OCI-LY7 (cell line): ENCODE measurements at regions not wholly inside any gene's neighbourhood (a gene's known extent, or its start where the extent isn't known, plus 50 kb on each side); places are given as distances from the start of the nearest gene placed in this dataset.

Experiments used
- BruUV-seq: library from RNA; stranded (reverse); fragments of 400-500 nt; replicated peaks from 2 replicates; lab custom pipeline; 2021; lab: Mats Ljungman, UMichigan
- CTCF ChIA-PET: fragments of 300-600 bp; sonication (Branson Sonifier 250); formaldehyde crosslinking; loops from one replicate; lab custom pipeline; 2022; ENCODE audit warnings: antibody characterized with exemption; ENCODE audit not compliant: unreplicated experiment; lab: Charles Lee
- POLR2A ChIA-PET: fragments of 300-600 bp; sonication (Branson Sonifier 250); formaldehyde crosslinking; loops from one replicate; lab custom pipeline; 2022; ENCODE audit warnings: antibody characterized with exemption; lab: Charles Lee
- DNase-seq: peaks from one replicate; pipeline ENCODE4 v3.0.0-alpha.2; 2015; ENCODE audit warnings: low spot score
- H2AFZ ChIP-seq: fragments of 200-600 bp; sonication (generic), shearing (Covaris generic); 2 replicates; pipeline ENCODE4 v1.6.1; 2014; ENCODE audit warnings: mild to moderate bottlenecking, antibody characterized with exemption, low read length, moderate library complexity
- H3K27ac ChIP-seq: fragments of 200-600 bp; sonication (generic); 2 replicates; pipeline ENCODE4 v1.5.1; 2014; ENCODE audit warnings: mixed run types, low read depth, mild to moderate bottlenecking, moderate library complexity, low read length, inconsistent platforms; ENCODE audit not compliant: poor library complexity, severe bottlenecking
- H3K36me3 ChIP-seq: fragments of 200-600 bp; sonication (generic); 2 replicates; pipeline ENCODE4 v1.6.1; 2014; ENCODE audit warnings: mild to moderate bottlenecking, antibody characterized with exemption, low read length, moderate library complexity, mixed read lengths; ENCODE audit not compliant: insufficient read depth
- H3K4me1 ChIP-seq: fragments of 200-600 bp; sonication (generic); 2 replicates; pipeline ENCODE4 v1.5.1; 2014; ENCODE audit warnings: mild to moderate bottlenecking, low read length; ENCODE audit not compliant: insufficient read depth, poor library complexity, severe bottlenecking
- H3K4me2 ChIP-seq: fragments of 200-600 bp; sonication (generic); 2 replicates; pipeline ENCODE4 v1.6.1; 2014; ENCODE audit warnings: mild to moderate bottlenecking, low read length
- H3K4me3 ChIP-seq: fragments of 200-600 bp; sonication (generic); 2 replicates; pipeline ENCODE4 v1.5.1; 2014; ENCODE audit warnings: mild to moderate bottlenecking, low read depth, low read length; ENCODE audit not compliant: poor library complexity, severe bottlenecking
- H3K79me2 ChIP-seq: fragments of 200-600 bp; sonication (generic); 2 replicates; pipeline ENCODE4 v1.6.1; 2016; ENCODE audit warnings: low read depth, mild to moderate bottlenecking, low read length, moderate library complexity, mixed read lengths; ENCODE audit not compliant: insufficient read depth
- H3K9me2 ChIP-seq: fragments of 200-600 bp; sonication (generic); 2 replicates; pipeline ENCODE4 v1.6.1; 2016; ENCODE audit warnings: mild to moderate bottlenecking, low read length, mixed read lengths; ENCODE audit not compliant: insufficient read depth
- H3K9me3 ChIP-seq: fragments of 200-600 bp; sonication (generic); 2 replicates; pipeline ENCODE4 v1.6.1; 2014; ENCODE audit warnings: mild to moderate bottlenecking, mixed run types, low read length, mixed read lengths
- H4K20me1 ChIP-seq: fragments of 200-600 bp; sonication (generic); 2 replicates; pipeline ENCODE4 v1.6.1; 2014; ENCODE audit warnings: mild to moderate bottlenecking, antibody characterized with exemption, low read length, moderate library complexity, mixed read lengths; ENCODE audit not compliant: insufficient read depth
- EZH2phosphoT487 ChIP-seq: fragments of 200-600 bp; sonication (generic); IDR thresholded peaks from 2 replicates; pipeline ENCODE4 v1.6.1; 2018; ENCODE audit warnings: low read depth, borderline replicate concordance, mild to moderate bottlenecking, mixed run types, antibody characterized with exemption, low read length, moderate library complexity, mixed read lengths
- intact Hi-C: fragments of 100-400 bp; cut with micrococcal nuclease; formaldehyde crosslinking; loops from one replicate; pipeline ENCODE4 v1.10.0; 2022; ENCODE audit not compliant: unreplicated experiment
- TF ChIP-seq, protein P1 (sequence below): fragments of 200-600 bp; sonication (generic); conservative IDR thresholded peaks from 2 replicates; pipeline ENCODE4 v1.5.1; 2014; ENCODE audit warnings: mild to moderate bottlenecking, antibody characterized with exemption, low read length, moderate library complexity, mixed read lengths

DNA sequence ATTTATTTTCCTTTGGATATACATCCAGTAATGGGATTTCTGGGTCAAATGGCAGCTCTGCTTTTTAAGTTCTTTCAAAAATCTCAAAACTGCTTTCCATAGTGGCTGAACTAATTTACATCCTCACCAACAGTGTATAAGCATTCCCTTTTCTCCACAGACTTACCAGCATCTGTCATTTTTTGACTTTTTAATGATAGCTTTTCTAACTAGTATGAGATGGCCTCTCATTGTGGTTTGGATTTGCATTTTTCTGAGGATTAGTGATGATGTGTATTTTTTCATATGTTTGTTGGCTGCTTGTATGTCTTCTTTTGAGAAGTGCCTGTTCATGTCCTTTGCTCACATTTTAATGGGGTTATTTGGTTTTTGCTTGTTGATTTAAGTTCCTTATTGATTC is 90.0 kb upstream of the HMHB1 start:
- no peaks in the 10 kb centered on the region for H3K36me3 ChIP-seq
- DNase-seq = no peak
- no peak overlapping the region for H3K4me2 ChIP-seq
- peaks cover 3% of the 10 kb centered on the region; the same call in 1 of the 2 replicates for H3K9me2 ChIP-seq
- TF ChIP-seq, protein P1, sequence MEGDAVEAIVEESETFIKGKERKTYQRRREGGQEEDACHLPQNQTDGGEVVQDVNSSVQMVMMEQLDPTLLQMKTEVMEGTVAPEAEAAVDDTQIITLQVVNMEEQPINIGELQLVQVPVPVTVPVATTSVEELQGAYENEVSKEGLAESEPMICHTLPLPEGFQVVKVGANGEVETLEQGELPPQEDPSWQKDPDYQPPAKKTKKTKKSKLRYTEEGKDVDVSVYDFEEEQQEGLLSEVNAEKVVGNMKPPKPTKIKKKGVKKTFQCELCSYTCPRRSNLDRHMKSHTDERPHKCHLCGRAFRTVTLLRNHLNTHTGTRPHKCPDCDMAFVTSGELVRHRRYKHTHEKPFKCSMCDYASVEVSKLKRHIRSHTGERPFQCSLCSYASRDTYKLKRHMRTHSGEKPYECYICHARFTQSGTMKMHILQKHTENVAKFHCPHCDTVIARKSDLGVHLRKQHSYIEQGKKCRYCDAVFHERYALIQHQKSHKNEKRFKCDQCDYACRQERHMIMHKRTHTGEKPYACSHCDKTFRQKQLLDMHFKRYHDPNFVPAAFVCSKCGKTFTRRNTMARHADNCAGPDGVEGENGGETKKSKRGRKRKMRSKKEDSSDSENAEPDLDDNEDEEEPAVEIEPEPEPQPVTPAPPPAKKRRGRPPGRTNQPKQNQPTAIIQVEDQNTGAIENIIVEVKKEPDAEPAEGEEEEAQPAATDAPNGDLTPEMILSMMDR = no peak
- no peak for TF ChIP-seq EZH2phosphoT487
- H3K4me3 ChIP-seq = no peak overlapping the region
- ChIA-PET POLR2A (interaction anchor here (1.5 kb wide), 1 partner anchor 12 kb away, joined by 4 read pairs; no protein-coding TSS in a partner anchor), CTCF (no interaction called here)
- H4K20me1 ChIP-seq = no peaks in the 10 kb centered on the region
- no TSS peak for BruUV-seq
- no peaks in the 10 kb centered on the region for H3K79me2 ChIP-seq
- intact Hi-C loops = no loop called here
- peaks cover 10% of the 10 kb centered on the region for H3K4me1 ChIP-seq
- no peak overlapping the region for H2AFZ ChIP-seq
- no peak overlapping the region for H3K27ac ChIP-seq
- 0 out of 2 replicates have a peak, but pooled peaks cover 10% of the 10 kb centered on the region for H3K9me3 ChIP-seq

DNA sequence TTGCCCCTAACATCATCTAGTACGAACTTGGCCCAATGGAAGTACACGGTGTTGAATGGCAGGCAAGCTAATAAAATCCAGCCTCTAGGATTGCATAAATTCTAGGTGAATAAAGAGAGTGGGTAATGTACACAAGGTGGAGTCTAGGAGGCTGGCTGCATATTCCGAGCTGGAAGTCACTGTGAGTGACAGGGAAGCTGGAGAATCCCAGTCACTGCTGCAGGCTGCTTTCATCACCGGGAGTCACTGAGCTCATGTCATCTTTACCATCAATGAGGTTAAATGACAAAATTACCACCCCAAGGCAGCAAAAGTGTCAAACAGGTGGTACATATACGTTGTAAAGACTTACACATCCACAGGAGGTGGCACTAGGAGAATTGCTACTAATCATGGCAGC is 91.3 kb upstream of the HMHB1 start:
- no TSS peak for BruUV-seq
- ChIA-PET CTCF (no interaction called here), POLR2A (interaction anchor here (0.6 to 1.5 kb wide), 5 partner anchors 11 to 349 kb away, joined by 3 to 4 read pairs (median 3); no protein-coding TSS in a partner anchor)
- peaks cover 3% of the 10 kb centered on the region for H3K4me1 ChIP-seq
- H2AFZ ChIP-seq = no peak overlapping the region
- no peaks in the 10 kb centered on the region for H3K79me2 ChIP-seq
- H3K4me2 ChIP-seq = no peak overlapping the region
- intact Hi-C loops = no loop called here
- H4K20me1 ChIP-seq = no peaks in the 10 kb centered on the region
- no peak for DNase-seq
- H3K9me2 ChIP-seq = peaks cover 3% of the 10 kb centered on the region; the same call in 1 of the 2 replicates
- TF ChIP-seq EZH2phosphoT487 = no peak
- TF ChIP-seq, protein P1 = no peak
- no peaks in the 10 kb centered on the region for H3K36me3 ChIP-seq
- no peak overlapping the region for H3K4me3 ChIP-seq
- no peak overlapping the region for H3K27ac ChIP-seq
- 0 out of 2 replicates have a peak, but pooled peaks cover 10% of the 10 kb centered on the region for H3K9me3 ChIP-seq

DNA sequence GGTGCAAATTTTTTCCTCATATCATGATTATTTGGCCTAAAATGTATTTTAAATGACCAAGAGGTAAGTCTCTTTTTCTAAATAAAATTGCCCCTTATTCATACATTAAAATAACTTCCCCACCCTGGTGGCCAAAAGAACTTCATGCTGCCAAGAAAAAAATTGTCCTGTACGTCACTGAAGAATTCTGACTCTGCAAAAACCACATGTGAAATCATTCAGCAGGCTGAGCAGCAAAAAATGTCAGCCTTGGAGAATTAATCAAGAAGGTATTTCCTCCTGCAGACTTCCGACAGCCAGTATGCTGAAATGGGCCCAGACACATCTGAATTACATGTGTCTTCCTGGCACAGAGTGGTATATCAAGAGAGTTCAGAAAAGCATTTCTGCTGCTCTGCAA is 94.6 kb upstream of the HMHB1 start:
- intact Hi-C loops = no loop called here
- DNase-seq = no peak
- POLR2A ChIA-PET = no interaction called here
- Histone ChIP-seq H3K9me3 (no peaks in the 10 kb centered on the region), H2AFZ (no peak overlapping the region), H3K9me2 (no peaks in the 10 kb centered on the region), H3K36me3 (no peaks in the 10 kb centered on the region), H3K4me1 (peaks cover 21% of the 10 kb centered on the region), H3K4me3 (no peak overlapping the region), H3K79me2 (no peaks in the 10 kb centered on the region), H4K20me1 (no peaks in the 10 kb centered on the region), H3K4me2 (no peak overlapping the region), H3K27ac (no peak overlapping the region)
- CTCF ChIA-PET = no interaction called here
- BruUV-seq = no TSS peak
- no peak for TF ChIP-seq EZH2phosphoT487
- TF ChIP-seq, protein P1 = no peak
